DMS153 treated with DMSO at 0.1 percent for 48 hours (cell line): ENCODE measurements at regions not wholly inside any gene's neighbourhood (a gene's known extent, or its start where the extent isn't known, plus 50 kb on each side); places are given as distances from the start of the nearest gene placed in this dataset.

Experiments
- DNase-seq: peaks from one replicate; lab custom pipeline; 2025; ENCODE audit not compliant: unreplicated experiment; lab: John Stamatoyannopoulos, UW

DNA sequence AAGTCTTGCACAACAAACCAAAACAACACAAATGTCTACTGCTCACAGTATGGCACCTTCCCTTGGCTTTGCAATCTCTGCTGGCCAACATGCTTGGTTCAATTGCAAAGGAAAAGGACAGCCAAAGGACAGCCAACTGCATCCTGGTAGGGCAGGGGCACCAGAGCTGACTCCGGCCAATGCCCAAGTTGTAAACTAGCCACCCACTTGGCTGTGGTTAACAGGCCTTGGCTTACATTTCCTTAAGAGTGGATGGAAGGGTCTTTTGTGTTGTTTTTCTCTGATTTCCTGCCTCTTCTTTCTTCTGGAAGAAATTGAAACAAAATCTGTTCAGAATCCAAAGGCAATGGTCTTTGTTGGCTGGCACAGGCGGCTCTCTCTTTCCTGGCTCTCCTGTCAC is 119.1 kb upstream of the TRIB2 start:
- no peak for DNase-seq

GRCh38 chr2:12602661-12603060 is 114.1 kb upstream of the TRIB2 start:
- no peak for DNase-seq

- DNase-seq = no peak
These were observed 112.9 kb upstream of the TRIB2 start for GRCh38 chr2:12603781-12604295.

DNA sequence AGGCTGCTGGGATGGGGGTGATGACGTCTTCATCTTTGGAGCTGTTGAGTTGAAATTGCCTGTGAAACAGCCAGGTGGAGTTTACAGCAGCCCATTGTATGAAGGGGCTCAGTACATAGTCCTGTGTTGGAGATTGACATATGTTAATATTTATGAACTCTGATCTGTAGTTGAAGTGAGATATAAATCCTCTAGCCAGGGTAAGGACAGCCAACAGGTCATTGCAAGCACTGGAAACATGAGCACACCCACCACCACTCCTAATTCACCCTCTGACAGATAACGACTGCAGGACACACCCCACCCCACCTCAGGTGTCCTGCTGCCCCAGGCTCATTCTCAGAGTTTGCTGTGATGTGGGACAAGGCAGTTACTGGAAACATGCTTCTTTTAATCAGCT is 112.4 kb upstream of the TRIB2 start:
- DNase-seq = no peak

GRCh38 chr2:12605366-12605765 is 111.4 kb upstream of the TRIB2 start:
- no peak for DNase-seq

DNA sequence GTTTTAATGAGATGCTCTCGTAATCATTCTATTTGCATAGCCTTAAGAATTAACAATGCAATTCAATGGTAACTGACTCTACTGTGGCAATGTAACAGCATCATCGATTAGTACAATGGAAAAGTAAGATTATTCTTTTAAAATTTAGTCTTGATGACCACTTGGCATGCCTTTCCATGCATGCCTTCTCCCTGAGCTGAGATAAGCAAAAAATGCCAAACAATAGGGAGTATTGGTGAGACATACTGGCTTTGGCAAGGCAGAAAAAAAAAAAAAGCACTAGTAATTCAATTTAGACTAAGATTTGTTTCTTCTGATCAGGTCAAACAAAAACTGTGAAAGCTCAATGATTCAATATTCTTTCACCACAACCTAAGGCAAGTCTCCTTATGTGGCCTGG is 110.8 kb upstream of the TRIB2 start:
- DNase-seq = no peak

DNA sequence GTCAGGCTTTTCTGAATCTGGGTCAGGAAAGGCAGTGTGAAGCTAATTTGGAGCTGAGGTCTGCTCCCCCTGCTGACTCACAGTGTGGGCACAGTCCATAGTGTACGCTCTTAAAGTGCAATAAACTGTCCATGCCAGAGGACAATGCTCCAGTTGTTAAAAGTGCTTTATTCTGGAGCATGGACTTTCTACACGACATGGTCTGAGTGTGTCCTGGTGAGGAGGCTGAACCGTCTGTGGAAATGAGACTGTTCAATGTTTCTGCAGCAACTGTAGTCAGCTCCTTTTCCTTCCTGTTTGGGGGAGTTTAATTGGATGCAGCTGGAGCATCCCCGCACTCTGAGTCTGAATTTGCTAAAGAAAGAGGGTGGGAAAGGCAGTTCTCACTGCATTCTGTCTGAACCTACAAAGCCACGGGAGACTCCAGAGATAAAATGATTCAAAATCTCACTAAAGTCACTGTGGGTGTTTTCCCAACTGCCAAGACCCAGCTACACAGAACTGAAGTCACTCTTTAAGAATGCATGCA is 110.2 kb upstream of the TRIB2 start:
- DNase-seq = no peak

GRCh38 chr2:12607971-12608370 is 108.8 kb upstream of the TRIB2 start:
- DNase-seq = no peak

DNA sequence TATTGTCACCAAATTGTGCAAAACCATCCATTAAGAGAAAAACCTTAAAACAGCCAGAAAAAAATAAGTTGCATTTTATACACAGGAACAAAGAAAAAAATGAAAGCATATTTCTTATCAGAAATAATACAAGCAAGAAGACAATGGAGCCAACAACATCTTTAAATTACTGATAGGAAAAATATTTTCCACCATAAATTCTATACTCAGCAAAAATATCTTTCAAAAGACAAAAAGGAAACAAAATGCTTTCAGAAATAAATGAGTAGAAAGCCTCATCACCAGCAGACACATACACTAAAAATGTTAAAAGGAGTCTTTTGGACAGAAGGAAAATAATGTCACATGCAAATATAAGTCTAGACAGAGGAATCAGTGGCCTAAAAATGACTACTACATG is 106.4 kb upstream of the TRIB2 start:
- no peak for DNase-seq

DNA sequence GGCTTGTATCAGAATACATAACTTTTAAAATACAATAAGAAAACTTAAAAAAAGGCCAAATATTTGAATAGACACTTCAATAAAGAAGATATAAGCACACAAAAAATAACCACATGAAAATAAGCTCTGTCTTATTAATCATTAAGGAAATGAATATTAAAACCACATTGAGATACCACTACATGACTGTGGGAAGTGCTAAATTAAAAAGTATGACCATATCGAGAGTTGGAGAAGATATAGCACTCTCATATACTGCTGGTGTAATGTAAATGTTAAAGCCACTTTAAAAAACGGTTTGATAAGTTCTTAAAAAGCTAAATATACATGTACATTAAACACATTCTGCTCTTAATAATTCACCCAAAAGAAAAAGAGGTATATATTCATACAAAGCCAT is 104.6 kb upstream of the TRIB2 start:
- no peak for DNase-seq

- no peak for DNase-seq
These were observed 104.1 kb upstream of the TRIB2 start for GRCh38 chr2:12612671-12613070.

DNA sequence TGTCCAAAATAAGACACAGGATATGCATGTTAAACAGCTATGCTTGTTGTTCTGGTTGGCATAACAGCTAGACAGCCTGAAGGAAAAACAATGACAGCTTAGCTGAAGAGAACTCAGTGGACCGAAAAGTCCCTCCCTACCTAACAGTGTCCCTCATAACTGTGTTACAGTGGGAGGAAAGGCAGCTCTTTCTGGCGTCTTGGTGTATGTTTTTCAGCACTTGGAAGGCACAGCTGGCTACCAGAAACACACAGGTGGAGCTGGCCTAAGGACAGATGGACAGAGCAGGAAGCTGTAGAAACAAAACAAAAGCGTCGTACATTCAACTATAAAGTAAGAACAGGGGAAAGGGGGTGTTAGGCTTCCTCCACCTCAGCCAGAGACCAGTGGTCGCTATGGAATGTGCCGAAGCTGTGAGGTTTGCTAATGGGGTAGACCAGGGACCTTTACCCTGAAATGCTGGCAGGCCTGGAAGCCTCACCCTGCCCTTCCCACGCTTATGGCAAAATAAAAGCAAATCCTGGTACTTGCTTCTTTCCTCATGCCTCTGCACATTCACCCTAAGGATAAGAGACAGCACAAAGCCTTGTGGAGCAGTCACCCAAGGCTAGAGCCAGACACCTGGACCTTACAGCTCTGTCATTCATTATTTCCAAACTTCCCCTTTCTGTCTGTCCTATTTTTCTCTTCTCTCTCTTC is 103.5 kb upstream of the TRIB2 start:
- no peak for DNase-seq

DNA sequence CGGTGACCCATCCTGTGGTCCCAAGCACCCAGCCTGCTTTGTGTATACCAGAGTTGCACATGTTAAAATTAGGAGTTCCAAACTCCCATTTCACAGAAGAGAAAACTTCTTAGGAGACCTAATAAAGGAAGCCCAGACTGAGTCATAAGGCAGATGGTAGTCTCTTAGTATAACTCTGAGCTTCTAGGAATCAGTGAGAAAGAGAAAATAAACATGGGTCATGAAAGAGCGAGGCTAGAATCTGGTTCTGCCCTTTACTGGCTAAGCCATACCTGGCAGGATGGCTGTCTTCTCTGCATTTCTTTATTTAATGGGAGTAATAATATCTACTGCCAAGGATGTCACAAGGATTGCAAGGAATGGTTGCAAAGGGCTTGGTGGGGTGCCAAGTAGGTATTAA is 101.2 kb upstream of the TRIB2 start:
- no peak for DNase-seq

- DNase-seq = no peak
These were observed 100.1 kb upstream of the TRIB2 start for GRCh38 chr2:12616456-12617156.

- no peak for DNase-seq
These were observed 99.4 kb upstream of the TRIB2 start for GRCh38 chr2:12617366-12617765.

GRCh38 chr2:12617853-12618252 is 98.9 kb upstream of the TRIB2 start:
- no peak for DNase-seq

DNA sequence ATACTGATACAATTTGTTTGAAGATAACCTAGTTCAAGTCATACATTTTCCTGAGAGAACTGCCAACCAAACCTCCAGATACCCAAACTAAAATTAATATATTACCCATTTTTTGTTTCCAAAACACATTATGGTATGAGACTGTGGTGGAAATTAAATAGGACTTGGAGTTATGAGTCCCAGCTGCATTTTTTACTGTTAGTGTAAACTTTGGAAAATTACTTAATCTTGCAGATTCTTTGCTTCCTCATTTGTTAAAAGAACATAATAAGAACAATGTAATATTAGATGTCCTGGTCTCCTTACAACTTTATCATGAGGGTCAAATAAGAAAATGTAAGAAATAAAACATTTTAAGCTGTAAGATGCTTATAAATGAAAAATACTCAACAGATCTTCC is 98.2 kb upstream of the TRIB2 start:
- DNase-seq = no peak

DNA sequence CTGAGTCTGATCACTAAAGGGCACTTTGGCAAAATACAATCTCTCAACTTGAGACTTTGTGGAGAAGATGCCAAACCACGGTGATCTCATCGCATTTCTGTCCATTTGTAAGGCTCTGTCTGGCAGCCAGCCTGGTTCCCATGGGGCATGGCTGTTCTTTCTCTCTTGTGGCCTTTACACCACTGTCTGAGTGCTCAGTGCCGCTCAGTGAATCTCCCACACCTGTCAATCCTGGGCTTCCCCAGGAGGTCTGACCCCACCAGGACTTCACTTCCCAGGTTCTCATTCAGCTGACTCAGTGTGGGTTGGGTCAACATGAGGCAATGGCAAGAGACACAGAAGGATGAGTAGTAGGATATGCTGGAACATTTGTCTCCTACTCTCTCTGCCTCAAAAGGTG is 96.8 kb upstream of the TRIB2 start:
- no peak for DNase-seq

DNA sequence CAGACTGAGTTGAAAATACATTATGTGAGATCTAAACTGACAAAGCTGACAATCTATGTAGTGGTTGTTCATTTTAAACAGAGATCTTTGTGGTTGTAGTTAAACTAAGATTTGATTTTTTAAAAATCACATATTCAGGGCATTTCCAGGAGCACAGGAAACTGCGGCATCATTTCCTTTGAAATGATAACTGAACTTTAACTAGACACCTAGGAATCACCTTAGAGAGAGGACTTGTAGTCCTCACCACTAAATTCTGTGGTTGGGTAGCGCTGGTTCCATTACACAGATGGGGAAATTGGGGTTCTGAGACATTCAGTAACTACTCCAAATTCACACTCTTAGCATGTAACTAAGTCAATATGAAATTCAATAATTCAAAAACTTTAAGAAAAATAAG is 96.0 kb upstream of the TRIB2 start:
- no peak for DNase-seq

DNA sequence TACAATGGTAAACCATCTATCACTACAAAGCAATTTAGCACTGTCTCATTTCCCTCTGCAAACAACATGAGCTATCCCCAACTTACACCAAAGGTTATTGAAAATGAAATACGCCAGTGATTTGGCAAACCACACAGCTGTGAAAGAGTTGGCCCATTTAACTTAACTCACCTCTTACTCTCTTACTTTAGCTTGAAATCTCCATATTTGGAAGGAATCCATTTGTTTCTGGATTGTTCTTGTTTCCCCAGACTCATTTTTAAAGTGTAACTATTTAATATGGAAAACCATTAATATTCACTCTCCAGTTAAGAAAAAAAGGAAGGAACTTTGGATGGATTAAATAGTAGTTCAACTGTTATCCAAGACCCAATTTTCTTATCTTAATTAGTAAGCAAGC is 93.7 kb upstream of the TRIB2 start:
- no peak for DNase-seq

GRCh38 chr2:12624384-12624783 is 92.4 kb upstream of the TRIB2 start:
- no peak for DNase-seq

GRCh38 chr2:12624905-12625598 is 91.7 kb upstream of the TRIB2 start:
- no peak for DNase-seq
